H1 (cell line): ENCODE measurements at regions not wholly inside any gene's neighbourhood (a gene's known extent, or its start where the extent isn't known, plus 50 kb on each side); places are given as distances from the start of the nearest gene placed in this dataset.

Experiments
- CTCF ChIA-PET: fragments of 300-600 bp; sonication (Branson Sonifier 250); formaldehyde crosslinking; loops from one replicate; lab custom pipeline; 2021; ENCODE audit not compliant: partially characterized antibody; lab: Charles Lee
- POLR2A ChIA-PET: fragments of 300-600 bp; sonication (Branson Sonifier 250); formaldehyde crosslinking; loops from one replicate; lab custom pipeline; 2021; ENCODE audit warnings: inconsistent platforms; ENCODE audit not compliant: partially characterized antibody; lab: Charles Lee
- DNase-seq, 2 experiments: peaks; one replicate each; pipeline versions ENCODE4 v3.0.0 to v3.0.0-alpha.2; 2010 to 2022; ENCODE audit warnings: low spot score in 2 of 2, low read depth in 1 of 2, mixed read lengths in 1 of 2
- FAIRE-seq: peaks from 2 replicates; lab custom pipeline; 2011; peaks lifted over from hg19 to GRCh38; lab: Jason Lieb, UNC
- H2AFZ ChIP-seq: 2 replicates; pipeline ENCODE4 v1.8.1; 2012; ENCODE audit warnings: low read length, inconsistent platforms
- H2AK5ac ChIP-seq: 2 replicates; pipeline ENCODE4 v1.6.1; 2013; ENCODE audit warnings: low read depth, low read length
- H2BK120ac ChIP-seq: replicated peaks from 2 replicates; pipeline ENCODE3; 2013; ENCODE audit warnings: low read depth, low read length, inconsistent platforms
- H2BK12ac ChIP-seq: 2 replicates; pipeline ENCODE4 v1.6.1; 2013; ENCODE audit warnings: low read depth, low read length
- H2BK15ac ChIP-seq: 2 replicates; pipeline ENCODE4 v1.6.1; 2013; ENCODE audit warnings: low read length
- H2BK20ac ChIP-seq: 2 replicates; pipeline ENCODE4 v1.6.1; 2013; ENCODE audit warnings: low read length
- H2BK5ac ChIP-seq: 2 replicates; pipeline ENCODE4 v1.6.1; 2013; ENCODE audit warnings: low read depth, low read length
- H3K14ac ChIP-seq: 2 replicates; pipeline ENCODE4 v1.6.1; 2013; ENCODE audit warnings: inconsistent platforms; ENCODE audit not compliant: insufficient read length
- H3K18ac ChIP-seq: 2 replicates; pipeline ENCODE4 v1.6.1; 2013; ENCODE audit warnings: low read length; ENCODE audit errors: extremely low read depth
- H3K23ac ChIP-seq: 2 replicates; pipeline ENCODE4 v1.6.1; 2013; ENCODE audit warnings: inconsistent platforms; ENCODE audit not compliant: insufficient read length
- H3K23me2 ChIP-seq: 2 replicates; pipeline ENCODE4 v1.6.1; 2013; ENCODE audit warnings: low read depth, low read length
- H3K27ac ChIP-seq: 2 replicates; pipeline ENCODE4 v1.6.1; 2011; ENCODE audit warnings: low read depth, low read length, inconsistent platforms
- H3K27me3 ChIP-seq, 4 experiments: replicated peaks in 1 of 4; 1 replicate in 1 of 4; 2 replicates in 3 of 4; pipeline versions ENCODE4 v1.6.1 to v1.8.1; 2011 to 2013; ENCODE audit warnings: low read length in 3 of 4, mild to moderate bottlenecking in 3 of 4, inconsistent platforms in 2 of 4, mixed read lengths in 2 of 4, moderate library complexity in 1 of 4; ENCODE audit not compliant: control insufficient read depth in 3 of 4, insufficient read depth in 3 of 4; ENCODE audit errors: extremely low read depth in 1 of 4
- H3K36me3 ChIP-seq, 4 experiments: 2 replicates each; pipeline versions ENCODE4 v1.6.1 to v1.8.1; 2011 to 2013; ENCODE audit warnings: mild to moderate bottlenecking in 4 of 4, low read length in 3 of 4, moderate library complexity in 2 of 4, control low read depth in 1 of 4, inconsistent platforms in 1 of 4; ENCODE audit not compliant: insufficient read depth in 4 of 4, control insufficient read depth in 2 of 4
- H3K4ac ChIP-seq: replicated peaks from 2 replicates; pipeline ENCODE3; 2013; ENCODE audit warnings: low read length, low read depth, mixed read lengths, inconsistent platforms; ENCODE audit not compliant: insufficient read length
- H3K4me1 ChIP-seq, 4 experiments: replicated peaks in 1 of 4; 1 replicate in 1 of 4; 2 replicates in 3 of 4; pipeline versions ENCODE4 v1.6.1 to v1.8.1; 2011 to 2013; ENCODE audit warnings: low read length in 3 of 4, inconsistent platforms in 2 of 4, mixed read lengths in 1 of 4; ENCODE audit not compliant: insufficient read depth in 4 of 4, control insufficient read depth in 3 of 4
- H3K4me2 ChIP-seq, 2 experiments: 2 replicates each; pipeline versions ENCODE4 v1.6.1 to v1.8.1; 2011 to 2013; ENCODE audit warnings: low read depth in 2 of 2, low read length in 2 of 2, control low read depth in 1 of 2, inconsistent platforms in 1 of 2, mild to moderate bottlenecking in 1 of 2; ENCODE audit not compliant: insufficient read depth in 1 of 2
- H3K4me3 ChIP-seq, 4 experiments: fragments of 200-600, 300-600 bp in 1 of 4; sonication (generic), shearing (Covaris generic), sonication (Bioruptor Twin) in 1 of 4; 2 replicates each; pipeline versions ENCODE4 v1.5.1 to v1.8.1; 2011 to 2016; ENCODE audit warnings: low read length in 4 of 4, low read depth in 3 of 4, control low read depth in 2 of 4, inconsistent platforms in 2 of 4, mild to moderate bottlenecking in 2 of 4, mixed read lengths in 1 of 4, moderate library complexity in 1 of 4; ENCODE audit not compliant: insufficient read depth in 2 of 4; ENCODE audit errors: extremely low read depth in 1 of 4
- H3K56ac ChIP-seq: replicated peaks from 2 replicates; pipeline ENCODE3; 2013; ENCODE audit warnings: low read depth, mild to moderate bottlenecking, mixed read lengths, low read length, inconsistent platforms; ENCODE audit not compliant: insufficient read length
- H3K79me1 ChIP-seq: 2 replicates; pipeline ENCODE4 v1.6.1; 2013; ENCODE audit warnings: low read depth, low read length, control low read depth
- H3K79me2 ChIP-seq, 2 experiments: 2 replicates each; pipeline versions ENCODE4 v1.6.1 to v1.8.1; 2012 to 2013; ENCODE audit warnings: low read length in 2 of 2, mild to moderate bottlenecking in 2 of 2, inconsistent platforms in 1 of 2; ENCODE audit not compliant: insufficient read depth in 2 of 2, control insufficient read depth in 1 of 2
- H3K9ac ChIP-seq, 4 experiments: replicated peaks in 1 of 4; 1 replicate in 1 of 4; 2 replicates in 3 of 4; pipeline versions ENCODE4 v1.6.1 to v1.8.1; 2011 to 2013; ENCODE audit warnings: low read depth in 3 of 4, low read length in 3 of 4, control low read depth in 2 of 4, mild to moderate bottlenecking in 2 of 4, moderate library complexity in 2 of 4, inconsistent platforms in 1 of 4; ENCODE audit errors: extremely low read depth in 1 of 4
- H3K9me3 ChIP-seq, 2 experiments: 2 replicates each; pipeline versions ENCODE4 v1.6.1 to v1.8.1; 2012 to 2013; ENCODE audit warnings: mild to moderate bottlenecking in 2 of 2, moderate library complexity in 2 of 2, control low read depth in 1 of 2, inconsistent platforms in 1 of 2, low read depth in 1 of 2, low read length in 1 of 2, mixed read lengths in 1 of 2; ENCODE audit not compliant: insufficient read depth in 2 of 2
- H4K20me1 ChIP-seq, 2 experiments: replicated peaks in 1 of 2; 2 replicates each; pipeline versions ENCODE3 to v1.8.1; 2011 to 2013; ENCODE audit warnings: inconsistent platforms in 2 of 2, low read length in 2 of 2, mild to moderate bottlenecking in 1 of 2; ENCODE audit not compliant: insufficient read depth in 2 of 2, control insufficient read depth in 1 of 2
- H4K5ac ChIP-seq: 2 replicates; pipeline ENCODE4 v1.6.1; 2013; ENCODE audit warnings: low read length, low read depth, mixed read lengths, inconsistent platforms; ENCODE audit not compliant: insufficient read length
- H4K8ac ChIP-seq: 2 replicates; pipeline ENCODE4 v1.8.0; 2013; ENCODE audit warnings: mild to moderate bottlenecking, moderate library complexity, low read length, inconsistent platforms; ENCODE audit not compliant: insufficient read depth; ENCODE audit errors: extremely low read depth
- H4K91ac ChIP-seq: replicated peaks from 2 replicates; pipeline ENCODE3; 2013; ENCODE audit warnings: low read length, mixed read lengths, inconsistent platforms; ENCODE audit not compliant: insufficient read length
- ATF2 ChIP-seq: IDR thresholded peaks from 2 replicates; pipeline ENCODE4 v1.6.1; 2012; ENCODE audit warnings: low read length, inconsistent platforms
- E2F6 ChIP-seq: IDR thresholded peaks from 2 replicates; pipeline ENCODE4 v1.6.1; 2012; ENCODE audit warnings: inconsistent platforms
- GABPA ChIP-seq: IDR thresholded peaks from 2 replicates; pipeline ENCODE4 v1.6.1; 2011; ENCODE audit warnings: mild to moderate bottlenecking, low read length, moderate library complexity, borderline replicate concordance; ENCODE audit not compliant: insufficient read depth
- NANOG ChIP-seq: IDR thresholded peaks from 2 replicates; pipeline ENCODE4 v1.6.1; 2011; ENCODE audit warnings: low read length, low read depth, mild to moderate bottlenecking, inconsistent platforms; ENCODE audit not compliant: insufficient read depth, poor library complexity, severe bottlenecking
- PHF8 ChIP-seq: fragments of 200-600 bp; sonication (generic); conservative IDR thresholded peaks from 2 replicates; pipeline ENCODE4 v1.7.1; 2012; ENCODE audit warnings: low read depth, mild to moderate bottlenecking, inconsistent platforms, low read length, moderate library complexity
- POLR2AphosphoS5 ChIP-seq: IDR thresholded peaks from 2 replicates; pipeline ENCODE4 v1.6.1; 2011; ENCODE audit warnings: low read depth, low read length
- POU5F1 ChIP-seq: IDR thresholded peaks from 2 replicates; pipeline ENCODE4 v1.6.1; 2011; ENCODE audit warnings: low read depth, mild to moderate bottlenecking, low read length, moderate library complexity
- RXRA ChIP-seq: IDR thresholded peaks from 2 replicates; pipeline ENCODE4 v1.6.1; 2011; ENCODE audit warnings: low read depth, mild to moderate bottlenecking, low read length, moderate library complexity; ENCODE audit not compliant: insufficient read depth
- SP2 ChIP-seq: IDR thresholded peaks from 2 replicates; pipeline ENCODE4 v1.6.1; 2012; ENCODE audit warnings: mild to moderate bottlenecking, low read length, inconsistent platforms
- TEAD4 ChIP-seq: IDR thresholded peaks from 2 replicates; pipeline ENCODE4 v1.6.1; 2012; ENCODE audit warnings: low read depth, low read length, inconsistent platforms, mixed read lengths
- WGBS, 2 experiments: shearing (Covaris generic) in 1 of 2; methylation state at CpG; one replicate each; pipeline versions ENCODE4 v1.1.6 to v1.1.7; 2013 to 2015; ENCODE audit warnings: low lambda C conversion rate in 2 of 2, mixed read lengths in 2 of 2, inconsistent platforms in 1 of 2, low coverage in 1 of 2, missing lambda C conversion rate in 1 of 2; ENCODE audit not compliant: insufficient replicate concordance in 2 of 2, insufficient coverage in 1 of 2, insufficient read length in 1 of 2; ENCODE audit errors: extremely low coverage in 1 of 2, missing lambda C conversion rate in 1 of 2; 5-methylcytosine and 5-hydroxymethylcytosine counted together

DNA sequence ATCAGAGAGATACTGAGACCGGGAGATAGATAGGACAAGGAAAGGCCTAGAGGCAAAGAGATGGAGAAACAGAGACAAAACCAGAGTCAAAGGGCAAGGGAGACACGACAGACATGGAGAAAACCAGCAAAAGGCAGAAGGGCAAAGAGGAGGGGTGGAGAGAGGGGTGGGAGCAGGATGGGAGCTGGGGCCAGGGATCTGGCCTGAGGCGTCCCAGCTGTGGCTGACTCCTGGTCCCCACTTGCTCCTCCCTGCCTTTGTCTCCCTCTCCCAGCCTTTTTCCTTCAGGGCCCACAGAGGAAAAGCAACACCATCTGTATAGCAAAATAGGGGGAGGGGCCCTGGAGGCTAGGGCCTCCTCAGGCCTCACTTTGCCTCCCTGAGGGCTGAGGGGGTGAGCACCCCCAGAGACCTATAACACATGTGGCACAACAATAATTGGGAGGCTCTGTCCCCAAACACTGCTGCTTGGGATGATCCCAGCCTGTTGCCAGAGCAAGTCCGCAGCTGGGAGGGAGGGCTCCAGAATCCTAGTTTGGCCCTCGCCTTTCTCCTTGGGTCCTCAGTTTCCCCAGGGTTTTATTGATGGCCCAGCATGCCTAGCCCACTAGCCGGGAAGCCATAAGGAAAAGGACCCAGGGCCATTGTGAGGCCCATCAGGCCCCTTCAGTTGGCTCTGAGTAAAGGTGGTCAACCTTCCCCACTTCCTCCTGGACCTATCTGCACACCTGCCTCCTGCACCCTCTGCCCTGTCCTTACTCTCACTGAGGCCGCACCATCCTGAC, 96.8 kb downstream of the PJA1 start:
- no peak overlapping the region for H3K14ac ChIP-seq
- no peaks in the 10 kb centered on the region for H3K23me2 ChIP-seq
- H4K20me1 ChIP-seq = no peaks in the 10 kb centered on the region
- H3K27me3 ChIP-seq = no peaks in the 10 kb centered on the region
- no peak for DNase-seq
- H3K4ac ChIP-seq = no peak overlapping the region
- H3K4me2 ChIP-seq = no peak overlapping the region
- ChIA-PET POLR2A (no interaction called here), CTCF (interaction anchor here (1.3 to 2.3 kb wide), 3 partner anchors 65 to 241 kb away, joined by 3 to 12 read pairs (median 5); partner anchors contain the start of gene EFNB1)
- no peak overlapping the region for H3K18ac ChIP-seq
- H2BK120ac ChIP-seq = no peak overlapping the region
- WGBS, 2 experiments = 87% methylated on average over 5 of the region's 7 CpGs; no CpG with 5 or more reads in 1 of the 2 experiments
- H2BK15ac ChIP-seq = no peak overlapping the region
- no peaks in the 10 kb centered on the region for H3K9me3 ChIP-seq
- no peaks in the 10 kb centered on the region for H3K36me3 ChIP-seq
- peaks cover 0 to 4% (median 0%) of the 10 kb centered on the region in 4 experiments; a peak in 1 of 7 replicates for H3K4me1 ChIP-seq
- H4K5ac ChIP-seq = no peak overlapping the region
- no peak overlapping the region for H3K23ac ChIP-seq
- no peak overlapping the region for H2AFZ ChIP-seq
- no peaks in the 10 kb centered on the region for H3K79me1 ChIP-seq
- H3K56ac ChIP-seq = no peak overlapping the region
- no peak overlapping the region for H3K27ac ChIP-seq
- H2AK5ac ChIP-seq = no peak overlapping the region
- H3K9ac ChIP-seq = no peak overlapping the region
- no peaks in the 10 kb centered on the region for H3K79me2 ChIP-seq
- no peak overlapping the region for H2BK5ac ChIP-seq
- FAIRE-seq = no peak
- no peak overlapping the region for H3K4me3 ChIP-seq
- no peak overlapping the region for H4K8ac ChIP-seq
- no peak overlapping the region for H4K91ac ChIP-seq
- H2BK12ac ChIP-seq = no peak overlapping the region
- H2BK20ac ChIP-seq = no peak overlapping the region
- no peak for TF ChIP-seq ATF2
- TF ChIP-seq TEAD4 = no peak
- no peak for TF ChIP-seq RXRA
- no peak for TF ChIP-seq SP2
- TF ChIP-seq GABPA = no peak
- TF ChIP-seq PHF8 = no peak
- no peak for TF ChIP-seq POU5F1
- TF ChIP-seq POLR2AphosphoS5 = no peak
- no peak for TF ChIP-seq NANOG
- TF ChIP-seq E2F6 = no peak
